NCI-H2227 (cell line): ENCODE measurements at regions not wholly inside any gene's neighbourhood (a gene's known extent, or its start where the extent isn't known, plus 50 kb on each side); places are given as distances from the start of the nearest gene placed in this dataset.

ENCODE experiments used
- DNase-seq: peaks from one replicate; lab custom pipeline; 2025; ENCODE audit not compliant: unreplicated experiment; lab: John Stamatoyannopoulos, UW

DNA sequence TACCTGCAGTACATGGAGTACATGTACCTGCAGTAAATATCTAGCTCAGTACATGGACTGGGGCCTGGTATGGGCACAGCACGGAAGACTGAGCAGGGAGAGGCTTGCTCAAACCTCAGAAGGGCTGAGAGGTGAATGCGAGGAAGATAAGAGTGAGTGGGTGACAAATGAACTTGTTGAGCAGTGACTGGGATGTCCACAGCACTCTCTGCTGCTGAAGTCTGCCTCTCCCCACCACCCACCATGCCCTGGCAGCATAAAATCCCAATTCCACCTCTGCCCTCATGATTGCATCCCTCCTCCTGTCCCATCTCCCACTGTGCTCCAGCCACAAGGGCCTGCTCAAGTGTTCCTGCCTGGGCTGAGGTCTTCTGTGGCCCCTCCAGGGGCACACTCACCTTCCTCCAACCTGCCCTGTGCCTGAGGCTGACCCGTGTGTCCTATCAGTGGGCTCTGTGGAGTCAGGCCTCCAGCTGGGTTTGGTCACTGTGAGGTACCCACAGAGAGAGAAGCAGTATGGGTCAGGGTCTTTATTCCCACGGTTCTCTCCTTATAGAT, 114.2 kb downstream of the FOXD2 start:
- no peak for DNase-seq

DNA sequence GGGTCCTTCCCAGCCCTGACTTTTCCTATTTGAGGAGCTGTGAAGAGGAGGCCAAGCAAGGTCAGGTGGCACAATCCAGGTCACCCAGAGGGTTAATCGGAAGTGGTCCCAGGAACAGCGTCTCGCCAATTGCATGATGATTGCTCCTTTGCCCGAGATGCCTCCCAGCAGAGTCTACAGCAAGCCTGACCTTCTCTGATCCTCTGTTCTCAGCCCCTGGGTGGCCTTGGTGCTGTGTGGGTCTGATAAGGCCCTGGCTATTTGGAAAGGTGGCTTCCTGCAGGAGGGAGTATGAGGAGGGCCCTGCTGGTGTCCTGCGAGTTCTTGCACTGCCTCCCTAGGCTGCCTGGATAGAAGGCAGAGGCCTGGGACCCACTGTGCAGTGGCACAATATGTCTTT, 116.2 kb downstream of the FOXD2 start:
- no peak for DNase-seq

DNA sequence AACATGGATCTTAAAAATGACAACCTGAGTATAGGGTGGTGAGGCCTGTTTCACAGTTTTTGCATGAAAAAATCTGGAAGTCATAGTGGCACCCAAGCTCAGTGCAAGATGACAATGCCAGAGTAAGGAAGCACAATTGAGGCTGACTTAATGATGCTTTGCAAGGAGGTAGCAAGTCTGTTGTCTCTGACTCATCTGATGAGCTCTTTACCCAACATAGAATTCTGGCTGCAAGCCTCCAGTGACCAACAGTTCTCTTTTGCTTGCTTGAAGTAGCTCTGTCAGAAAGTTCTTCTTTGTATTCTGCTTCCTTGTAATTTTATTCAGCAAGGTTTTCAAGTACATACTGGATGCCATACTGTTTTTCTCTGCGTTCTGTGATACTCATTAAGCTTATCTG, 117.1 kb downstream of the FOXD2 start:
- DNase-seq: no peak

DNA sequence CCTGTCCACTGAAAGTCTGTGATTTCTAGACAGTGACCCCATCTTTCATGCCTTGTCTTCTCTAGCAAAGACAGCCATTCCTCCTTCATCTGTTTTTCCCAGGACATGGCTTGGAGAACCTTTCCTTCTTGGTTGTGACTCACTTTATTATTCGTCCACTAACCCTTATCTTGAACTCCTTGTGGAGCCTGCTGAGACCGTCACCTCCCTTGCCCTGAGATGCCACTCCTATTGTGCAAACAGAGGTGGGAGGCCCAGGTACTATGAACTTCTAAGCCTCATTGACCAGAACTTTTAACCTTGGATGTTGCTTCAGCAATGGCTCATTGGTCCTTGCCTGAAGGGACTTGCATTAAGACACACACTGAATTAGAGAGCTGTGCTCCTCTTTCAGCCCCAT, 117.5 kb downstream of the FOXD2 start:
- no peak for DNase-seq

DNA sequence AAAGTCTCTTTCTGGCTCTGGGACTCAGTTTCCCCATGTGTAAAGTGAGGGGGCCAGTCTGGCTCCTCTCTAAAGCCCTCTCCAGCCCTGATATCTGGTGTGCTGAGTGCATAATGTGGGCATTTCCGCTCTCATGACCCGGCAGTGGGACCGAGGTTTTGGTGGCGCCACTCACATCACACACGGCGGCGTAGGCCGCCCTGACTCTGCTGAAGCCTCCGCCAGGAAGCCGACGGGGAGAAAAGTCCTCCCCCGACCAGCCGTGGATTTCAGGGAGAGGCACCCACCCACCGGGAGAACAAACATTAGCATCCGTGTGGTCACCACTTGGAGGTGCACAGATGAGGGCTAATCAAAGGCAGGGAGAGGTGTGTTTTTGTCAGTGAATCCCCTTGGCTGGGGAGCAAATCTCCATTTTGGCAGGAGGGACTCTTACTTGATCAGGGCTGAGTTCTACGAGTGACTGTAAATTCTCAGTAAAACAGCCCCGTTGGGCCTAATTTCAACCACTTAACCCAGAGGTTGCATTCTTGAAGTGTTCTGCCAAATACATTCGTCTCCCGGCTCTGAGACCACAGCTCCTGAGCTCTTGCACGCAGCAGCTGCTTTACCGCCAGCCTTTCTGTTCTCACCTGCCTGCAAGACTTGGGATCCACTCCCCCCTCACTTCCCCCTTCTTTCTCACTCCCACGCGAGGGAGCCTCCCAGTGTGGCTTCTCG, 118.2 kb downstream of the FOXD2 start:
- DNase-seq: peak; percentile 16

DNA sequence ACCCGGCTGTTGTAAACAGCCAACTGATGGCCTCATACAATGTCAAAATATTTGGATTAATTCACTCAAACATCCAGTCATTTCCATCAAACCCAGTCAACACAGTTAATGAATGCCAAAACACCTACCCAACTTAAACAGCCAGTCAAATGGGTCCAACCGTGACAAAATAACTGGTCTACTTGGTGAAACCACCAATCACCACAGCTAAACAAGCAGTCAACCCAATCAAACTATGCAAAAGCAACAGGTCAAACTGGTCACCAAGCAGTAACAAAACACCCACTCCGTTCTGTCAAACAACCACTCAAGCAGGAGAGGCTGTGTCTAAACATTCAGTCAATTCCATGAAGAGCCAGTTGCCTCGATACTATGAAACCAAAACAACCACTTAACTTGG, 119.2 kb downstream of the FOXD2 start:
- DNase-seq: no peak

DNA sequence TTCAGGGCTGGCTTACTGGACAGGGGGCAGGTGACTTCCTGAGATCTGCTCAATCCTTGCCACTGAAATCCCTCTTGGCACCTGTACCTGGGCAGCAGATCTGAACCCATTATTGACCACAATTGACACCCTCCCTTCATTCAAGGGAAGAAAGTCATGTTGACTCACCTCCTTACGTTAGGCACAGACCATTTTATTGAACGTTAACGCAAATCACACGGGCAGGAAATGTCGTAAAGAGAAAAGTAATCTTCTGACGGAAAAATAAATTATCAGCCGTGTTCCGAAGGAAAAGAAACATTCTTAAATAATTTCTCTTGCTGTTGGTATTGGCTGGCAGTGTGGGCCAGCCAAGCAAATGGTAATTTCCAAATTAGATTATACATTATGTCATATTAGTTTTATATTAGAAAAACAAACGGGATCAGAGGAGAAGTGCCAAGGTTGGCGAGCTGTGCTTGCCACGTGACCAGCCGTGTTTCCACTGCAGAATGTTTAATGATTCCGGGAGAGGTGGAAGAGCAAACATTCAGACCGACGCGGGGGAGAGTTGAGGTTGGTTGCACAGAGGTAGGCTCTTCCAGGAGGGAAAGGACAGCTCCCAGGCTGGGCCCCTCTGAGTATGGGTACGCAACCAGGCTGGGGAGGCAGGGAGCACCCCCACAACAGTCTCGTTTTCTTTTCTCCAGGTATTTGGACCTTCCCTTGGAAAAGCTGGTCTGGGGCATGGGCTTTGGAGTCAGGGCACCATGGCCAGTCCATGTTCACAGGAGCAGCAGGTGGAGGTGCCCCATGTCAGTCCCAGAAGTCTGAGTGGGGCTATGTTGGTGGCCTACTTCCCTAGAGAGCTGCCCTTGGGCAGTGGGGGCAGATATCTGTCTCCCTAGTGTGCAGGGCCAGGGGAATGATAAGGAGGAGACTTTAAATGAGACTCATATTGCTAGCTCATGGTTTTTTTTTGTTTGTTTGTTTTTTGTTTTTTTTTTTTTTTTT, 121.1 kb downstream of the FOXD2 start:
- DNase-seq: no peak

DNA sequence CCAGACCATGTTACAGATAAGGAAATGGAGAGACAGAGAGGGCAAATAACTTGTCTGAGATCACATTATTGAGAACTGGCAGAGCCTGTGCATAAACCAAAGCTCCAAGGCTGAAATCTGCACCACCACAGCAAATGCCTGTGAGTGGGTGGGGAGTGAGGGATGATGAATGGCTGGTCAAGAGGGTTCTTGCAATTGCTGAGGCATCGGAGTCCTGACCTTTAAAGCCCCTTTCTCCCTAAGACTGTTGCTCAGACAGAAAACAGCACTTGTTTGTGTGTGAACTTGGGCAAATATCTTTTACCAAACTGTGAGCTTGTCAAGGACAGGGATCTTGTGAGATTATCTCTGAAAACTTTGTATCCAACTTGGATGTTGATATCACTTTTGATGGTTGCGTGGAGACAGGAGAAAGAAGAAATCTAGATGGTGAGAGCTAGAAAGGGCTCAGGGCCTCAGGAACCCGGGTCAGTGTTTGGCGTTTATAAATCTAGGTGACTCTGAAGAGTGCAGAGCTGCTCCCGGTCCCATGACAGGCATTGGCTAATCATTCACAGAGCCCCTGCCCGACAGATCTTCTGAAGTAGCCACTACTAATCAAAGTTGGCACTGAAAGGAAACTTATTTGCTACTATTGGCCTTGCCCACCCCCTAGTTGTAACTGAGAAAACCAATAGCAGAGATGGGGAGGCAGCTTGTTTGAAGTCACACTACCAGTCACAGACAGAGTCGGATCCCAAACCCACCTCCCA, 122.3 kb downstream of the FOXD2 start:
- no peak for DNase-seq

DNA sequence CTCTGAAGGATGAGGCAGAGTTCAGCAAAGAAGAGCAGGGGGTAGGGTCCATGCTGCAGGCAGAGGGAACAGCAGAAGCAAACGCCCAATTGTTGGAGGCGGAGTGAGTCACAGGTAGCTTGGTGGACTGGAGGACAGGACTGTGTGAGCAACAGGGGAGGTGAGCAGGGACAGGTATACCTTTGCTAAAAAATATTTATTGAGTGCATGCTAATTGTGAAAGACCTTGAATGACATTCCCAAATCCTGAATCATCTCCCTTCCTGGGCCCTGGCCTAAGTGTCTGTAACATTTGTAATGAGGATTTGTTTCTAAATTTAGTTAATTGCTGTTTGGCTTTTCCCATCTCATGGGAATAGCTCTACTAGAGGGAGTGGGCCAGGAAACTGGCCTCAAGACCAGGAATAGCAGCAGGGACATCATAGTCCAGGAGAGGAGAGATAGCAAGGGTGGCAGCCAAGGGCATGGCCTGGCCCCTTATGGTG, 123.7 kb downstream of the FOXD2 start:
- DNase-seq: no peak

DNA sequence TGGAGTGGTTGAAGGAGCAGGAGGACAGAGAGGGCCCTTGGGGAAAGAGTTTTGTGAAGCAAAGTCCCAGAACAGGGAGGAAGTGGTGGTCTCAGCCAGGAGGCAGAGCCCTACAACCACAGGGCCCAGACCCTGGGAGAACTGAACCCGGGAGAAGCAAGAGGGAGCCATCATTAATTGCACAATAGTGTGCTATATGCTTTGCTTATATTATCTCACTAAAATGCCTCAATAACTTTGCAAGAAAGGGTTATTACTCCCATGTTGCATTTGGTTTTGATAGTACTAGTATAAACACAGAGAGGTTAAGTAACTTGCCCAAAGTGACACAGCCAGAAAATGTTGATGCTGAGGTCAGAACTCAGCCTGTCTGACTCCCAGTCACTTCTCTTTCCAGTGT, 124.3 kb downstream of the FOXD2 start:
- DNase-seq: no peak

DNA sequence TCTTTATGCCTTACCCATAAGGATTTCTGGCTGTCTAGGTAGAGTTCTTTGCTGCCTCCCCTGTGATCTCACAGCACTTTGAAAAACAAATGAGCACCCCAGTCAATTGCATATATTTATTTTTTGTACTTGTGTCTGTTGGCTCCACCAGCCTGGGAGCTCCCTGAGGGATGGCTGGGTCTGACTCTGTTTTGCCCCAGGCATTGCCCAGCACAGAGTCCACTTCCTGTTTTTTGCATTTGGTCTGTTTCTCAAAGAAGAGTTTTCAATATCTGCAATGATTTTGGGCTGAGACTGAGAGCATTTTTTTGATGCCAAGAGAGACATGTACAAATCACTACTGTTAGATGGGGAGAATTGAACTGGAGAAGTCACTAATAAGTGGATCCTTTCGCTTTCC, 125.0 kb downstream of the FOXD2 start:
- DNase-seq: no peak

DNA sequence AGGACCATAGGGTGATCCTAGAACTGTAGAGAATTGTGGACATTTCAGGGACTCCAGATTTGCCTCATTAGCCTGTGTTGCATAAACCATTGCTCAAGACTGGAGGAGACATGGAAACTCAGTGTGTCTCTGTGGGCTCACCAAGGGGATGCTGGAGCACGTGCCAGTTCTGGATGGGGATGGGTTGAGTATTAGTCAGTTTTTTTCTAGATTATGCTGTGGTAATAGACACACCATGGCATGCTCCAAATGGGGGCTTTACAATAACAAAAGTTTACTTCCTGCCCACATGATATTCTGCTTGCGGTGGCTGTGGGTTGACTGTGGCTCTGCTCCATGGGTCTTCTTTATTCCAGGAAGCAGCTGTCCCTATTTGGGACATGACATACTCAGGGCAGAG, 125.4 kb downstream of the FOXD2 start:
- DNase-seq: no peak

DNA sequence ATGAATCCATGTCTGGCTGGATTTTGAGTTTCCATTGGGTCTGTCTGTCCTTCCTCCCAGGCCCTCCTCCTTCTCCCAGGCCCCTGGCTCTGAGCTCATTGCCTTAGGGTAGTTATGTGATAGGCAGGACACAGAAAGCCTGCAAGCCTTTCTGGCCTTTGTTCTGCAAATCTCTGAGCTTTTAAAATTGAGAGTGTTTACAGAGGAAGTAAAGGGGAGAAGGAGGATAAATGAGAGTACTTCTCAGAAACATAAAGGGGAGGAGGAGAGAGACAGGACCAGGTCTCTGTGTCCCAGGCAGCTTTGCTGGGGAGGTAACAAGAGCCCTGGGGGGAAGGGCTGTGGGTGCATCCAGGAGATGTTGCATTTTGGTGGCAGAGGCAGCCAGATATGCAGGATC, 126.7 kb downstream of the FOXD2 start:
- DNase-seq: no peak

DNA sequence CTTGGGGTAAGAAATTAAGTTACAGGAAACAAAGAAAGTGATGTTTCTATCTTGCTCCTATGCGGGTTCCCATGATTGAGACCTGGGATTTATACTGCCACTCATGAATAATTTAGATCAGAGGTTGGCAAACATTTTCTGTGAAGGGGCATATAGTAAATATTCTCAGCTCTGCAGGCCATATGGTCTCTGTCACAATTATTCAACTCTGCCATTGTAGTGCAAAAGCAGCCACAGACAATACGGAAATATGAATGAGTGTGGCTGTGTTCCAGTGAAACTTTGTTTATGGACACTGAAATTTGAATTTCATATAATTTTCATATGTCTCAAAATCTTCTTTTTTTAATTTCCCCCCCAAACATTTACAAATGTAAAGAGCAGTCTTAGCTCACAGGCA, 127.2 kb downstream of the FOXD2 start:
- DNase-seq: no peak

DNA sequence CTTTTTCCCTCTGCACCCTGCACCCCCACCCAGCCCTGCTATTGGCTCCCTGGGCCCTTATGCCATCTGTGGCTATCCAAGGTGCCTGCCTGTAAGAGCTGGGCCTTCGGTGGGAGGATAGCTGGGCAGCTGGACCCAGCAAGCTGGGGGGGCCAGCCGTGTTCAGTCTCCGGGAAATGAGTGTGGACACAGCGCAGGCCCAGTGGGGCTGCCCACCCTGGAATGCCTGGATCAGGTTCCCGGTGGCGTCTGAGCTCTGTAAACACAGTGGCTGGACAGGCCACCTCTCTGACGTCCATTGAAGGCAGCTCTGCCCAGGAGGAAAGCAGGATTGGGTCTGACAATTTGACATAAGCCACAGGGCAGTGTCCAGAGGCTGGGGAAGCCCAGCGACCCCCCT, 127.8 kb downstream of the FOXD2 start:
- no peak for DNase-seq

DNA sequence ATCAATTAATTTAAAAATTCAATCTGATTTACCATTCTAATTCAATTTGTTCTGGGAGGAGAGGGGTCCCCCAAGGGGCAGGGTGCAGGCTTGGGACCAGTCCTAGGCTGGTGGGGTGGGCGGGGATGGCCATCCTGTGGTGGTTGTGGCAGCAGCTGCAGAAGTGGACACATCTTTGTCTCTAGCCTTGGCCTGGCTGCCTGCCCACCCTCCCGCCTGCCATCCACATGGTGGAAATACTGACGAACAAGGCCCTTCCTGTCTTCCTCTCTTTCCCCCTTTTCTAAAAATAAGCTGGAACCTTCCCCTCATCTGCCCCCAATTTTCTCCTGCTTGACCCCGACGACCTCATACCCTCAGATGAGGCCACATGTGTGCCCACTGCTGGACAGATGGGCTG, 130.9 kb downstream of the FOXD2 start:
- DNase-seq: no peak

DNA sequence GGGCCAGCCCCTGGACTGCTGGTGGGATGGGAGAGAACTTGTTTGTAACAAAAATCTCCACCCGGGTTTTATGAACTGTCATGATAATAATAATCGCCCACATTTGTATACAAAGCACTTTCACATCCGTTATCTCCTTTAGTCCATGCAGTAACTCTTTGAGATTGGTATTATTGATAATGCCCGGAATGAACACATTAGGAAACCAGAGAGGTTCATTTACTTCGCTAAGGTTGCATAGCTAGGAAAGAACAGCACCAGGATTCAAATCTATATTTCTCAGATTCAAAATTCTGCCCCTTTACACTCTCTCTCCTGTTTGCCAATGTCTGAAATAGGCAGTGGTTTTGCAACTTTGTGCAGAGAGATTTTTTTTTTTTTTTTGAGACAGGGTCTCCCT, 131.4 kb downstream of the FOXD2 start:
- DNase-seq: no peak

DNA sequence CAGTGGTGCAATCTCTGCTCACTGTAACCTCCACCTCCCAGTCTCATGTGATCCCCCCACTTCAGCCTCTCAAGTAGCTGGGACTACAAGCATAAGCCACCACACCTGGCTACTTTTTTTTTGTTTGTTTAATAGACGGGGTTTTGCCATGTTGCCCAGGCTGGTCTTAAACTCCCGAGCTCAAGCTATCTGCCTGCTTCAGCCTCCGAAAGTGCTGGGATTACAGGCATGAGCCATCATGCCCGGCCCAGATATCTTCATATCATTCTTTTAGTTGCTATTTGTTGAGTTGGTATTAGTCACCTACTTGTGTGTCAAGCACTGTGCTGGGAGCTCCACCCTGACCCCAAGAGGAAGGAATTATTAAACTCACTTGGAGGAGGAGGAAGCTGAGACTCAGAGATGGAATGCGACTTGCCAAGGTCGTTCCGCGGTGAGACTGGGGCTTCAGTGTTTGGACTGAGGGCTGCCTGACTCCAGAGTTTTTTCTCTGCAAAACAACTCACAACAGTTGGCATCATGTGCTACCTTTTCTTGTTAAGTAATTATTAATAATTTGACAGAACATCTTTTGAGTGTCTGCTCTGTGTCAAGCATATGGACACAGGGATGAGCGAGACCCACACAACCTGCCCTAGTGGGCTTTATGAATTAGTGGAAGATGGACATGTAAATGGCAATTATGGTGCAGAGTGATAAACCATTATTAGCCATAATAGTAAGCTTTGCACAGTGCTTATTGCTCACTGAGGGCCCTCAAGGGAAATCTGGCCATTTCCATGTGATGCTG, 132.0 kb downstream of the FOXD2 start:
- no peak for DNase-seq

DNA sequence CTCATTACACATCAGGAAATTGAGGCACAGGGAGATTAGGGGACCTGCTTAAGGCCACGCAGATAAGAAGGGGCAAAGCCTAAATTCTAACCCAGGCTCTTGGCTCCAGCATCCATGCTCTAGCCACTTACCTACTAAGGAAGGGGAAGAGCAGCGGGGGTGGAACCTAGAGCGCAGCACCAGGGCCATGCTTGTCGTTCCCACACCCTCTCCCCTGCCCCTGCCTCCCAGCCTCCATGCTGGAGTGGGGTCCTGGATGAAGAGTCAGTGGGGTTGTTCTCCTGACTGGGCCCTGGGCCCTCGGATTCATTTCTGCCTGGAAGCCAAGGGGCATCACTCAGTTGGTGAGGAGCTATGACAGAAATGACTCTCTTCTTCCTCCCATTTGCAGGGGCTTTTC, 133.3 kb downstream of the FOXD2 start:
- no peak for DNase-seq

DNA sequence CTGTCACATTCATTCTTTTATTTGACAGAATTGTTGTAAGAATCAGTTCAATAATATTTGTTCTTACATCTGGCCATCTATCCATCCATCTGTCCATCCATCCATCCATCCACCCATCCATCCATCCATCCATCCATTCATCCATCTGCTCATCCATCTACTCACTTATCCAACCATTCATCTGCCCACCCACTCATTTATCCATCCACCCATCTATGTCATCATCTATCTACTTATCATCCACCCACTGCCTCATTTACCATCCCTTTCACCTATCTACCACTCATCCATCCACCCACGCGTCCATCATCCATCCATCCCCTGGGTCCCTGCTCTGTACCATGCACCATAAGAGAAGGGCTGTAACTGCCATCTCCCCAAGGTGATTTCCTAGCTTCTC, 134.1 kb downstream of the FOXD2 start:
- no peak for DNase-seq
